Upper lobe of left lung (tissue), 4 donors: ENCODE measurements at regions not wholly inside any gene's neighbourhood (a gene's known extent, or its start where the extent isn't known, plus 50 kb on each side); places are given as distances from the start of the nearest gene placed in this dataset.
"Not testable (repeated sequence)": the region's sequence is repeated elsewhere in the genome, so short reads cannot be mapped to it uniquely, and the experiment has no call there.

ENCODE experiments used
- CTCF ChIP-seq, 6 experiments: fragments of 450-650 bp in 4 of 6; fragments of 200-600 bp in 2 of 6; sonication (generic) in 2 of 6; IDR thresholded peaks; one replicate each; pipeline ENCODE4 v1.5.1; 2016 to 2019; ENCODE audit warnings: antibody characterized with exemption in 6 of 6
- POLR2A ChIP-seq, 4 donors: fragments of 450-650 bp; IDR thresholded peaks; one replicate each; pipeline ENCODE4 v1.5.1; 2016 to 2017; ENCODE audit warnings: antibody characterized with exemption in 4 of 4, mild to moderate bottlenecking in 2 of 4
- POLR2AphosphoS5 ChIP-seq, 2 donors: sonication (generic); formaldehyde crosslinking; IDR thresholded peaks; one replicate each; pipeline ENCODE4 v1.5.1; 2017; ENCODE audit warnings: antibody characterized with exemption in 2 of 2

DNA sequence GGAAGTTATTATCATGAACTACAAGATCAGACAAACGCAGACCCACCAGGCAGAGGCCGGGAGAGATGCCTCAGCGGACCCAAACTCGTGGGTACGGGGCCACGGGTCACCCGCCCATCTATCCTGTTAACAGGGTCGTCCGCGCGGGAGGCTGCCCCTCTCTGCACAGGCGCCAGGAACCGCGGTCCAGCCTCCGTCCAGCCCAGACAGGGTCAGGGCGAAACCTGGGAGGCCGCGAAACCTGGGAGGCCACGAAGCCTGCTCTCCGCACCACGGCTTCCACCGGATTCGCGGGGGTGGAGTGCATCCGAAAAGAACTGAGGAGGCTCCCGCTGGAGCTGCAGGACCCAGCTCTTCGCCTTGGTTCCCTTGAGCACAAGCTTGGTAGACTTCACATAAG is 1760.7 kb upstream of the DEFB115 start:
- not testable (repeated sequence) for TF ChIP-seq CTCF, POLR2AphosphoS5, POLR2A (IDR thresholded peaks at IDR 0.05)
